Testis (tissue), 2 donors: ENCODE measurements at regions not wholly inside any gene's neighbourhood (a gene's known extent, or its start where the extent isn't known, plus 50 kb on each side); places are given as distances from the start of the nearest gene placed in this dataset.

Experiments
- DNase-seq: peaks from one replicate; pipeline ENCODE4 v3.0.0-alpha.2; 2019
- H3K27ac ChIP-seq, 2 donors: fragments of 200-600 bp; sonication (generic); one replicate each; pipeline ENCODE4 v1.5.1; 2019
- H3K27me3 ChIP-seq: fragments of 200-600 bp; sonication (generic); one replicate; pipeline ENCODE4 v1.5.1; 2019
- H3K36me3 ChIP-seq: fragments of 200-600 bp; sonication (generic); one replicate; pipeline ENCODE4 v1.5.1; 2017; ENCODE audit warnings: low read depth; ENCODE audit errors: missing control alignments
- H3K4me1 ChIP-seq: fragments of 200-600 bp; sonication (generic); one replicate; pipeline ENCODE4 v1.5.1; 2019
- H3K4me3 ChIP-seq, 2 donors: fragments of 200-600 bp; sonication (generic); one replicate each; pipeline ENCODE4 v1.5.1; 2017 to 2019
- H3K9me3 ChIP-seq: fragments of 200-600 bp; sonication (generic); one replicate; pipeline ENCODE4 v1.5.1; 2017
- CTCF ChIP-seq, 3 experiments: fragments of 450-650 bp in 2 of 3; fragments of 200-600 bp in 1 of 3; sonication (generic) in 1 of 3; IDR thresholded peaks; one replicate each; pipeline ENCODE4 v1.5.1; 2016 to 2019; ENCODE audit warnings: antibody characterized with exemption in 3 of 3, mild to moderate bottlenecking in 2 of 3, moderate library complexity in 1 of 3
- POLR2A ChIP-seq: fragments of 450-650 bp; IDR thresholded peaks from one replicate; pipeline ENCODE4 v1.6.1; 2017; ENCODE audit warnings: antibody characterized with exemption, mild to moderate bottlenecking, moderate library complexity
- WGBS, 2 donors: methylation state at CpG; one replicate each; pipeline ENCODE4 v1.1.5; 2018; 5-methylcytosine and 5-hydroxymethylcytosine counted together
- intact Hi-C: fragments of 100-400 bp; cut with DNase I; formaldehyde crosslinking; loops from one replicate; pipeline ENCODE4 v1.15.1; 2023; ENCODE audit warnings: low total_unique reads

- H3K4me3 ChIP-seq, result no peak overlapping the region
- no peak overlapping the region for H3K27ac ChIP-seq
- intact Hi-C loops, result no loop called here
- no peaks in the 10 kb centered on the region for H3K27me3 ChIP-seq
- no peak for DNase-seq
- 77 to 85% methylated on average over 5 of the region's 5 CpGs for WGBS, 2 donors
- H3K4me1 ChIP-seq, result no peaks in the 10 kb centered on the region
- no peak for TF ChIP-seq POLR2A
- no peak for TF ChIP-seq CTCF (IDR thresholded peaks at IDR 0.05)
- no peaks in the 10 kb centered on the region for H3K36me3 ChIP-seq
- H3K9me3 ChIP-seq, result no peaks in the 10 kb centered on the region
Observed at GRCh38 chr12:115760231-115760630, 517.3 kb downstream of the MED13L start.

- no peak overlapping the region for H3K27ac ChIP-seq
- H3K27me3 ChIP-seq, result no peaks in the 10 kb centered on the region
- no peaks in the 10 kb centered on the region for H3K9me3 ChIP-seq
- H3K4me3 ChIP-seq, result no peak overlapping the region
- no peak for TF ChIP-seq POLR2A
- H3K4me1 ChIP-seq, result no peaks in the 10 kb centered on the region
- intact Hi-C loops, result no loop called here
- no peaks in the 10 kb centered on the region for H3K36me3 ChIP-seq
- no peak for DNase-seq
- 90 to 95% methylated on average over 9 of the region's 9 CpGs for WGBS, 2 donors
Observed at GRCh38 chr12:115758877-115759620, 518.4 kb downstream of the MED13L start.

GRCh38 chr12:115758183-115758582, 519.3 kb downstream of the MED13L start:
- H3K27me3 ChIP-seq, result no peaks in the 10 kb centered on the region
- H3K9me3 ChIP-seq, result no peaks in the 10 kb centered on the region
- H3K4me3 ChIP-seq, result no peak overlapping the region
- H3K27ac ChIP-seq, result no peak overlapping the region
- no peaks in the 10 kb centered on the region for H3K4me1 ChIP-seq
- DNase-seq, result no peak
- intact Hi-C loops, result no loop called here
- H3K36me3 ChIP-seq, result no peaks in the 10 kb centered on the region
- TF ChIP-seq CTCF (IDR thresholded peaks at IDR 0.05), result no peak
- WGBS, 2 donors, result 88 to 95% methylated on average over 5 of the region's 5 CpGs

GRCh38 chr12:115756804-115757203, 520.7 kb downstream of the MED13L start:
- TF ChIP-seq POLR2A (no peak), CTCF (IDR thresholded peaks at IDR 0.05) (no peak)
- WGBS, 2 donors, result 78 to 83% methylated on average over 8 of the region's 8 CpGs
- intact Hi-C loops, result no loop called here
- H3K9me3 ChIP-seq, result no peaks in the 10 kb centered on the region
- no peaks in the 10 kb centered on the region for H3K36me3 ChIP-seq
- no peaks in the 10 kb centered on the region for H3K4me1 ChIP-seq
- DNase-seq, result no peak
- H3K27me3 ChIP-seq, result no peaks in the 10 kb centered on the region
- no peak overlapping the region for H3K27ac ChIP-seq
- no peak overlapping the region for H3K4me3 ChIP-seq

- H3K27me3 ChIP-seq, result no peaks in the 10 kb centered on the region
- 69 to 75% methylated on average over 4 of the region's 4 CpGs for WGBS, 2 donors
- no peak overlapping the region for H3K27ac ChIP-seq
- TF ChIP-seq CTCF (IDR thresholded peaks at IDR 0.05), result no peak
- TF ChIP-seq POLR2A, result no peak
- intact Hi-C loops, result no loop called here
- DNase-seq, result no peak
- no peaks in the 10 kb centered on the region for H3K36me3 ChIP-seq
- H3K4me3 ChIP-seq, result no peak overlapping the region
- H3K9me3 ChIP-seq, result no peaks in the 10 kb centered on the region
- no peaks in the 10 kb centered on the region for H3K4me1 ChIP-seq
Observed at GRCh38 chr12:115756271-115756670, 521.2 kb downstream of the MED13L start.
